GM10266 (cell line): ENCODE measurements at regions not wholly inside any gene's neighbourhood (a gene's known extent, or its start where the extent isn't known, plus 50 kb on each side); places are given as distances from the start of the nearest gene placed in this dataset.

ENCODE experiments used
- DNase-seq: peaks from one replicate; pipeline ENCODE4 v3.0.0; 2012; ENCODE audit errors: extremely low spot score
- CTCF ChIP-seq: IDR thresholded peaks from 2 replicates; pipeline ENCODE4 v1.5.1; 2012; ENCODE audit warnings: mild to moderate bottlenecking, low read depth; ENCODE audit not compliant: control insufficient read depth, insufficient read depth; ENCODE audit errors: missing control alignments

DNA sequence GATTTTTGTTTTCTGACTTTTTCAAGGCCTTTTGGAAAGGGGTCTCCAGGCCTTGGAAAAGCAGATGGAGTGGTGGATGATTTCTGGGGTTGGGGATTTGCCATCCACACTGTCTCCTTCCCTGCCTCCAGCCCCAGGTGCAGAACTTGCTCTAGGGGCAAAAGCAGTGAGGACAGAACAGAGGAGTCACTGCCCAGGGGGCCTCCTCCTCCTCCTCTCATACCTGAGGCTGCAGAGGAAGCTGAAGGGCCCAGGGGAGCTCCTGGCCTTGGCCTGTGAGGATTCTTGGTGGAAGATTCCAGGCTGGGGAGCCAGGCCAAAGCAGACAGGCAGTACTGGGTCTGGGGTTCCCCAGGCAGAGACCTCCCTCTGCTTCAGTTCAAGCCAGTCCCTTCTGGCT, 52.3 kb upstream of the URI1 start:
- TF ChIP-seq CTCF = no peak
- DNase-seq = no peak

DNA sequence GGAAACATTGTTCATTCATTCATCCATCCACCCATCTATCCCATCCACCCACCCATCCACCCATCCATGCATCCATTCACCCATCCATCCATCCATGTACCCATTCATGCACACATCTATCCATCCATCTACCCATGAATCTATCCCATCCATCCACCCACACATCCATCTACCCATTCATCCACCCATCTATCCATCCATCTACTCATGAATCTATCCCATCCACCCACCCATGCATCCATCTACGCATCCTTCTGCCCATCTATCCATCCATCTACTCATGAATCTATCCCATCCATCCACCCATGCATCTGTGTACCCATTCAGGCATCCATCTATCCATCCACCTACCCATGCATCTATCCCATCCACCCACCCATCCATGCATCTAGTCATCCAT, 51.6 kb upstream of the URI1 start:
- DNase-seq = no peak
- no peak for TF ChIP-seq CTCF
